SK-MEL-5 (cell line): ENCODE measurements at regions not wholly inside any gene's neighbourhood (a gene's known extent, or its start where the extent isn't known, plus 50 kb on each side); places are given as distances from the start of the nearest gene placed in this dataset.
A peak's percentile ranks its signal among the peaks of the same experiment; 100 is the strongest.

Experiments used
- DNase-seq: peaks from one replicate; pipeline ENCODE4 v3.0.0-alpha.2; 2016; ENCODE audit warnings: low read depth, low spot score
- in situ Hi-C: cut with HindIII; loops from 2 replicates; pipeline ENCODE4 v1.10.0; 2016; ENCODE audit warnings: low sequenced_read_pairs, high pct_unique_total_duplicates, low pct_unique_long_range_greater_than_20kb

- no peak for DNase-seq
- in situ Hi-C loops: no loop called here
Observed at GRCh38 chrX:118167361-118167760, 50.8 kb upstream of the KLHL13 start.

DNA sequence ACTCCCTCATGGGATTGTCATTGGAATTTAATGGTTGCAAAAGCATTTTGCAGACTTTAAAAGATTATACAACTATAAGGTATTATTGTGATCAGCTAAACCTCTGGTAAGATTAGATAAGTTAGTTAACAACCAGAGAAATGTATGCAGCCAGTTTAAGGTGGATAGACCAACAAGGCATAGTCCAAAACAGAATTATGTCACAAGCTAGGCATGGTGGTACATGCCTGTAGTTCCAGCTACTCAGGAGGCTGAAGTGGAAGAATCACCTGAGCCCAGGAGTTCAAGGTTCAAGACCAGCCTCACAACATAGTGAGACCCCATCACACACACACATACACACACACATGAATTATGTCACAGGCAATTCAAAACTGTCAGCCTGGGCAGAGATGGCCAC, 54.7 kb upstream of the KLHL13 start:
- in situ Hi-C loops: no loop called here

DNA sequence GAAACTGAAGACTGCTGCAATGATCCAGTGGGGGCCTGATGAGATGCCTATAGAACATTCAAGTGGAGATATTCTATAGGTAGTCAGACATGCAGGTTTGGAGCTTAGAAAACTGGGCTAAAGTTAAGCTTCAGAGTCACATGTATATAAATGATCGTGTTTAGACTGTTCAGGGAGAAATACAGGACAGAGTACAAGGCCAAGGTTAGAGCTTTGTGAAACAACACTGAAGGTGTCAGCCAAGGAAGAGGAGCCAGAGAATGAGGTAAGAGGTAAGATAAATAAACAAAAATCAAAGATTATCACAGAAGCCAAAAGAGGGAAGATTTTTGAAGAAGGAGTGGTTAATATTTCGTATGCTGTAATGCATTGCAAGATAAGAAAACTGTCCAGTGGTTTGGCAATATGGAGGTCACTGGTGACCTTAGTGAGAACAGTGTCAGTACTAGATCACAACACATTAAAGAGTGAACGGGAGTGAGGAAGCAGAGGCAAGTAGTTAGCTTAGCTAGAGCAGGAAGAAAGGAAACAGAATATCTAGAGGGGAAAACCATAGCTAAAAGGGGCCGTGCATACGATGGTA, 58.0 kb upstream of the KLHL13 start:
- in situ Hi-C loops: no loop called here
- DNase-seq: no peak

More for the DNA sequence above, 54.7 kb upstream of the KLHL13 start:
- no peak for DNase-seq

GRCh38 chrX:118177708-118178107, 61.1 kb upstream of the KLHL13 start:
- in situ Hi-C loops: no loop called here
- no peak for DNase-seq

DNA sequence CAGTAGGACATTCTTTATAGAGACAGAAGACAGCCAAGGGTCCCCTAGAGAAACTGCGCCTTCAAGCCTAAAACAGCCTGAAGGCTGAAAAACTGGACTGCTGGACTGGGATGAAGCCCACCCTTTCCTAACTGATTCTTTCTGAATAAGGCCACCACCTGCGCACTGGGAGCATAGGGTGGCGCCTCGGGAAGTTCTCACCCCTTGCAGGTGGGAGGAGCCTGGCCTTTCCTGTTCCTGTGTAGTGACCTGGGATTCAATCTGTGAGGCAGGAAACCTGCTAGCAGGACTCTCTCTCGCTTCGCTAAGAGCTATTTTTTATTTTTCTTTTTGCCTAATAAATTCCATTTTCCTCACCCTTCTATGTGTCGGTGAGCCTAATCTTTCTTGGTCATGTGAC, 61.8 kb upstream of the KLHL13 start:
- in situ Hi-C loops: no loop called here

GRCh38 chrX:118179161-118179560, 62.6 kb upstream of the KLHL13 start:
- in situ Hi-C loops: no loop called here
- no peak for DNase-seq

More for the DNA sequence above, 61.8 kb upstream of the KLHL13 start:
- no peak for DNase-seq

GRCh38 chrX:118179718-118180117, 63.1 kb upstream of the KLHL13 start:
- DNase-seq: no peak
- in situ Hi-C loops: no loop called here

DNA sequence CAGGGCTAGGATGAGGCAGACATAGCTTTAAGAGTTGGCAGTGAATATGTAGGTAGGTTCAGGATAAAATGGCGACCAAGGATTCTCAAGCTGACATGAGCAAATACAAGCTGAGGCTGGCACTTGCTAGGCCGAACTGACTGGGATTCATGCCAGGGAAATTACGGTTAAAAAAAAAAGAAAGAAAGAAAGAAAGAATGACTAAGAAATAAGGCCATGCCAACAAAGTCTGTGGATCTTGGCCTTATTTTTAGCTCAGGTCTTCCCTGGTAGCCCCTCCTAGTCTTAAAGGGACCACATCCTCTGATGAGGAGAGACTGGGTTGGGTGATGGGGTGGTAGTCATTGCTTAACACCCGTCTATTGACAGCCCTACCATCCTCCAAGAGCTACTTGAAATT, 64.4 kb upstream of the KLHL13 start:
- DNase-seq: no peak
- in situ Hi-C loops: no loop called here

GRCh38 chrX:118182025-118182424, 65.4 kb upstream of the KLHL13 start:
- no peak for DNase-seq
- in situ Hi-C loops: no loop called here

DNA sequence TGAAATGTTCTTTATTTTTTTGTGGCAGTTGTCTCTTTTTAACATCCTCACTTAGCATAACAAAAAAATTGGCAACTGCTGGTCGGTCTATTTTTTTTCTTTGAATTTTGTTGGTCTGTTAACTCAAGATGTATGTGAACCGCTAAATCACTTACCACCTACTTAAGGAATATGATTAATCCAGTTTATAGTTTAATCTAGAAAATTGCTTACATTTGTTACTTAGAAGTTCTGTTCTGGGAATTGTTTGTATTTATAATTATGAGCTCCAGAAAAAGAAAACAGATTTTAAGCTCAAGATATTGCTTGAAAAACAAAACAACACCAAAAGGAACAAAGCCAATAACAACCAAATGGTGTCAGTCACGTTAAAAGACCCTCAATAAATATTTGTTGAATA, 66.1 kb upstream of the KLHL13 start:
- DNase-seq: no peak
- in situ Hi-C loops: no loop called here

- peak; percentile 23 for DNase-seq
- in situ Hi-C loops: no loop called here
Observed at GRCh38 chrX:118183606-118184005, 67.0 kb upstream of the KLHL13 start.

DNA sequence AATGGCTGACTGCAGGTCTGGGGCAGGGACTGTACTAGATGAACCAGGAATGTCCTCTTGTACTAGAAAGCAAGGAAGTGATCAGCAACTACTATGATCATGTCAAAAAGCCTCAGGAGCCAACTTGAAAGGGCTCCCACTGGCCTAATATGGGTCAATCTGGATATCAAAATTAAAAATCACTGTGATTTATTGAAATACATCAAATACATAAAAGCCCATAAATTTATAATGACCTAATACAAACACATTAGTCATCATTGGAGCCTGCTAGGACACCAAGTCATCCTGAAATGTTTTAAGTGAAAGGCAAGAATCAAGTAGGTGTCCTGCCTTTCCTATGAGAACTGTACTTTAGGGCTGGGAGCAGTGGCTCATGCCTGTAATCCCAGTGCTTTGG, 70.5 kb upstream of the KLHL13 start:
- in situ Hi-C loops: no loop called here
- no peak for DNase-seq

- in situ Hi-C loops: no loop called here
- no peak for DNase-seq
Observed at GRCh38 chrX:118189000-118189399, 72.4 kb upstream of the KLHL13 start.

- in situ Hi-C loops: no loop called here
- DNase-seq: no peak
Observed at GRCh38 chrX:118189628-118190027, 73.0 kb upstream of the KLHL13 start.

- in situ Hi-C loops: no loop called here
- DNase-seq: no peak
Observed at GRCh38 chrX:118197730-118198129, 81.1 kb upstream of the KLHL13 start.

DNA sequence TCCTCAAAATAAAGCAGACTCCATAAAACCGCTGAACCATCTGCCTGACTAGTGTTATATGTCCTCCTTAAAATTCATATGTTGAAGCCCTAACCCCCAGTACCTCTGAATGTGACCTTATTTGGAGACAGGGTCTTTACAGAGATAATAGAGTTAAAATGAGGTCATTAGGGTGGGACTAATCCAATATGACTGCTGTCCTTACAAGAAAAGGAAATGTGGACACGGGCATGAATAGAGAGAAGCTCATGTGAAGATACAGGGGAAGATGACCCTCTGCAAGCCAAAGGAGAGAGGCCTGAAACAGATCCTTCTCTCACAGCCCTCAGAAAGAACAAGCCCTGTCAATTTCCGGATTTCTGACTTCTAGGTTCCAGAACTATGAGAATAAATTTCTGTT, 82.0 kb upstream of the KLHL13 start:
- in situ Hi-C loops: no loop called here

DNA sequence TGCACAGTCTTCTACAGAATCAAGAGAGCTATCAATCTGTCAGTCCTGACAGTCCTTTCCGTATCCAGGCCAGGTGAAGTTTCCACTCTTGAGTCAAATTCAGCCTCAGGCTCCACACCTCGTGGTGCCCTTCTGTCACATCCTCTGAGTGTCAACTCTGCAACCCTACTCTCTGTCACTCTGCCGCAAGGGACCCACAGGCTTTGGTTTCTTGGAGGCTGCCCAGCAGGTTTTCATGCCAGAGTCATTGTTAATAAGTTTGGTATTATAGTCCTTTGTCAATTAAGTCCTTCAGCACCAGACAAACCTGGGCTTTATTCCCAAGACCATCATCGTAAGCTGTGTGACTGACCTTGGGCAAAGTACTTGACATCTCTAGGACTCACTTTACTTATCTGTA, 83.4 kb upstream of the KLHL13 start:
- DNase-seq: no peak
- in situ Hi-C loops: no loop called here

More for the DNA sequence above, 82.0 kb upstream of the KLHL13 start:
- DNase-seq: no peak

GRCh38 chrX:118205421-118206395, 89.1 kb upstream of the KLHL13 start:
- in situ Hi-C loops: no loop called here
- no peak for DNase-seq

DNA sequence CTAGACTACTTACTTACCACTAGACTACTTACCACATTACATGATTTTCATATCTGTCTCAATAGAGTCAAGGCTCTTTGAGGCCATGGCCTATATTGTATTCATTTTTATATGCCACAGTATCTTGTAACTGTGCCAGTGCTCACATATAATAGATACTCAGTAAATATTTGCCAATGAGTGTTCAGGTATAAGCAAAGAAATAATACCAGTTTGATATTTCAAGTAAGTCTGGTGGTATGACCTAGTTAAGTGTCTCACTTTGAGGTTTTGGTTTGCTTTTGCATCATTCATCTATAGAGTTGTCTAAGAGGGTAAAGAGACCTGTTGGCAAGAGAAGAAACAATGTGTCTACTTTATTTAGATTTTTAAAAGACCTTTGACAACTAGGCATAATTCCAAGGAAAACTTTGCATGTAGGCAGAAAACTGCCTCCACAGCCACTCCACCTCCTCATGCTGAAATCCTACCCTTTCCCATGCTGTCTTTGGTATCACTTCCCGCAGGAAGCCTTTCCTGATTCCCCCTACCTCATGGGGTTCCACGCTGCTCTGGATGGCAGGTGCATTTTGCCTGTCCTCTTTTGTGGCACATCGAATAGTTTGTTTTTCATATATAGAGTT, 91.3 kb upstream of the KLHL13 start:
- in situ Hi-C loops: no loop called here
- DNase-seq: no peak
